Keratinocyte (primary cell): ENCODE measurements at regions not wholly inside any gene's neighbourhood (a gene's known extent, or its start where the extent isn't known, plus 50 kb on each side); places are given as distances from the start of the nearest gene placed in this dataset.

Experiments
- EZH2 ChIP-seq: IDR thresholded peaks from one replicate; pipeline ENCODE4 v1.6.1; 2012; ENCODE audit warnings: inconsistent platforms, mild to moderate bottlenecking, low read length, moderate library complexity
- TF ChIP-seq, protein P1 (sequence below), 3 experiments: IDR thresholded peaks in 1 of 3; conservative IDR thresholded peaks in 1 of 3; optimal IDR thresholded peaks in 1 of 3; 2 replicates in 2 of 3; 3 replicates in 1 of 3; pipeline versions ENCODE3 to v1.5.1; 2011; ENCODE audit warnings: low read length in 3 of 3, mild to moderate bottlenecking in 3 of 3, moderate library complexity in 2 of 3, control low read depth in 1 of 3, inconsistent platforms in 1 of 3; ENCODE audit not compliant: insufficient read depth in 2 of 3; ENCODE audit errors: extremely low read depth in 1 of 3

DNA sequence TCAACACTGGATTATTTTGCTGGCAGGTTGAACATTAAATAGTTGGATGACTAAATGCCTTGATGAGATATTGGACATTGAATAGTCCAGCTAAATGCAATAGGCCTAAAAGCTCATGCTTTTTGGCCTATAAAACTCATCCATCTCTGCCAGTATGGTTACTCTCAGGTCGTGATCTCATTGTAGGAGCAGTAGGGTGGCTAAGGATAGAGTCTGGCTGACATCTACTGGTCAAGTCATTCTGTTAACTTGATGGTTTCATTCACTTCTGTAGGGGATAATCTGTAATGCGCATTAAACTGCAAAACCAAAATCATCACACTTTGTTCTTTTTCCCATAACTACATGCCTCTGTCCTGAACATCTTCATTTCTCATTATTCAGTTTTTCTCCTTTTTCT lies 227.0 kb downstream of the DKK2 start:
- TF ChIP-seq EZH2 = no peak
- TF ChIP-seq, protein P1, sequence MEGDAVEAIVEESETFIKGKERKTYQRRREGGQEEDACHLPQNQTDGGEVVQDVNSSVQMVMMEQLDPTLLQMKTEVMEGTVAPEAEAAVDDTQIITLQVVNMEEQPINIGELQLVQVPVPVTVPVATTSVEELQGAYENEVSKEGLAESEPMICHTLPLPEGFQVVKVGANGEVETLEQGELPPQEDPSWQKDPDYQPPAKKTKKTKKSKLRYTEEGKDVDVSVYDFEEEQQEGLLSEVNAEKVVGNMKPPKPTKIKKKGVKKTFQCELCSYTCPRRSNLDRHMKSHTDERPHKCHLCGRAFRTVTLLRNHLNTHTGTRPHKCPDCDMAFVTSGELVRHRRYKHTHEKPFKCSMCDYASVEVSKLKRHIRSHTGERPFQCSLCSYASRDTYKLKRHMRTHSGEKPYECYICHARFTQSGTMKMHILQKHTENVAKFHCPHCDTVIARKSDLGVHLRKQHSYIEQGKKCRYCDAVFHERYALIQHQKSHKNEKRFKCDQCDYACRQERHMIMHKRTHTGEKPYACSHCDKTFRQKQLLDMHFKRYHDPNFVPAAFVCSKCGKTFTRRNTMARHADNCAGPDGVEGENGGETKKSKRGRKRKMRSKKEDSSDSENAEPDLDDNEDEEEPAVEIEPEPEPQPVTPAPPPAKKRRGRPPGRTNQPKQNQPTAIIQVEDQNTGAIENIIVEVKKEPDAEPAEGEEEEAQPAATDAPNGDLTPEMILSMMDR (optimal IDR thresholded peaks at IDR 0.05 in 1 of 3, IDR thresholded peaks at IDR 0.05 in 1 of 3, conservative IDR thresholded peaks at IDR 0.05 in 1 of 3; ENCODE audit: extremely low read depth in 1 of 3, insufficient read depth in 2 of 3, low read length in 3 of 3) = peak; percentile 42 to 67 (median 56)
